PC-3 (cell line): ENCODE measurements at regions not wholly inside any gene's neighbourhood (a gene's known extent, or its start where the extent isn't known, plus 50 kb on each side); places are given as distances from the start of the nearest gene placed in this dataset.

Source experiments
- EZH2 ChIP-seq: fragments of 300-600 bp; sonication (generic); IDR thresholded peaks from one replicate; pipeline ENCODE4 v1.6.1; 2017; ENCODE audit warnings: antibody characterized with exemption, mild to moderate bottlenecking, low read length; ENCODE audit not compliant: unreplicated experiment
- TF ChIP-seq, protein P1 (sequence below): fragments of 300-600 bp; sonication (generic); conservative IDR thresholded peaks from 2 replicates; pipeline ENCODE4 v1.5.1; 2017; ENCODE audit warnings: antibody characterized with exemption, low read depth, mild to moderate bottlenecking, low read length

- TF ChIP-seq, protein P1, sequence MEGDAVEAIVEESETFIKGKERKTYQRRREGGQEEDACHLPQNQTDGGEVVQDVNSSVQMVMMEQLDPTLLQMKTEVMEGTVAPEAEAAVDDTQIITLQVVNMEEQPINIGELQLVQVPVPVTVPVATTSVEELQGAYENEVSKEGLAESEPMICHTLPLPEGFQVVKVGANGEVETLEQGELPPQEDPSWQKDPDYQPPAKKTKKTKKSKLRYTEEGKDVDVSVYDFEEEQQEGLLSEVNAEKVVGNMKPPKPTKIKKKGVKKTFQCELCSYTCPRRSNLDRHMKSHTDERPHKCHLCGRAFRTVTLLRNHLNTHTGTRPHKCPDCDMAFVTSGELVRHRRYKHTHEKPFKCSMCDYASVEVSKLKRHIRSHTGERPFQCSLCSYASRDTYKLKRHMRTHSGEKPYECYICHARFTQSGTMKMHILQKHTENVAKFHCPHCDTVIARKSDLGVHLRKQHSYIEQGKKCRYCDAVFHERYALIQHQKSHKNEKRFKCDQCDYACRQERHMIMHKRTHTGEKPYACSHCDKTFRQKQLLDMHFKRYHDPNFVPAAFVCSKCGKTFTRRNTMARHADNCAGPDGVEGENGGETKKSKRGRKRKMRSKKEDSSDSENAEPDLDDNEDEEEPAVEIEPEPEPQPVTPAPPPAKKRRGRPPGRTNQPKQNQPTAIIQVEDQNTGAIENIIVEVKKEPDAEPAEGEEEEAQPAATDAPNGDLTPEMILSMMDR = no peak
- no peak for TF ChIP-seq EZH2
These were observed 221.8 kb downstream of the TPRG1 start for GRCh38 chr3:189393598-189393997.
